ENCODE measurements at regions not wholly inside any gene's neighbourhood (a gene's known extent, or its start where the extent isn't known, plus 50 kb on each side); places are given as distances from the start of the nearest gene placed in this dataset.

DNA sequence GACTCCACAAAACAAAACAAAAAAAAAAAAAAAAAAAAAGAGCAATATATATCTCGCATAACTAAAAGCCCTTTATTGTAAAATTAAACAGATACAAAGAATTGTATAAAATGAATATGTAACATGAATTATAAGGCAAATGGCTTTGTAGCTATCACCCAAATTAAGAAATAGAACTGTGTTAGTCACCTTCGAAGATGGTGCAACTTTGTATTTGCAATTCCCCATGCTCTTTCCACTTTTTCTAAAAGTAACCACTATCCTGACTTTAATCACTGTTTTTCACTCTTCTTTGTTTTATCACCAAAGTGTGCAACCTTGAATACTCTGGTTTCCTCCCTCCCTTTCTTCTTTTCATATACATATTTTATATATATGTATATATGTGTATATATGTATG lies 57.1 kb upstream of the HTR2A start:
- no peak for TF ChIP-seq EZH2 (IDR thresholded peaks at IDR 0.05; ENCODE audit: insufficient read depth, poor library complexity, severe bottlenecking)
- TF ChIP-seq EZH2phosphoT487 (IDR thresholded peaks at IDR 0.05; ENCODE audit: insufficient read depth, low read depth): no peak
